SK-N-SH (cell line): ENCODE measurements at regions not wholly inside any gene's neighbourhood (a gene's known extent, or its start where the extent isn't known, plus 50 kb on each side); places are given as distances from the start of the nearest gene placed in this dataset.

Experiments used
- CTCF ChIP-seq: fragments of 200-600 bp; sonication (generic); IDR thresholded peaks from 2 replicates; pipeline ENCODE4 v1.6.1; 2017; ENCODE audit warnings: antibody characterized with exemption, mild to moderate bottlenecking, moderate library complexity
- GABPA ChIP-seq: IDR thresholded peaks from 2 replicates; pipeline ENCODE4 v1.4.0; 2012; ENCODE audit warnings: low read depth, mild to moderate bottlenecking
- MEF2A ChIP-seq: IDR thresholded peaks from 2 replicates; pipeline ENCODE4 v1.4.0; 2012; ENCODE audit warnings: low read depth, borderline replicate concordance
- POLR2AphosphoS5 ChIP-seq: IDR thresholded peaks from 2 replicates; pipeline ENCODE4 v1.6.1; 2012; ENCODE audit warnings: low read depth, low read length
- RFX5 ChIP-seq: IDR thresholded peaks from 2 replicates; pipeline ENCODE4 v1.6.1; 2012; ENCODE audit warnings: mild to moderate bottlenecking, improper control_type of control experiment, low read length
- RXRA ChIP-seq: IDR thresholded peaks from 2 replicates; pipeline ENCODE4 v1.4.0; 2012; ENCODE audit warnings: low read depth, mild to moderate bottlenecking, borderline replicate concordance
- USF2 ChIP-seq: fragments of 150-350 bp; IDR thresholded peaks from 2 replicates; pipeline ENCODE4 v1.6.1; 2017; ENCODE audit warnings: antibody characterized with exemption, low read length, low read depth, borderline replicate concordance

GRCh38 chr13:65336087-65336749 lies 1893.9 kb downstream of the PCDH9 start:
- no peak for TF ChIP-seq RFX5
- TF ChIP-seq USF2, result no peak
- no peak for TF ChIP-seq CTCF
- no peak for TF ChIP-seq MEF2A
- TF ChIP-seq GABPA, result no peak
- no peak for TF ChIP-seq POLR2AphosphoS5
- TF ChIP-seq RXRA, result no peak
